Trophoblast cell (in vitro differentiated cells and primary cell): ENCODE measurements at regions not wholly inside any gene's neighbourhood (a gene's known extent, or its start where the extent isn't known, plus 50 kb on each side); places are given as distances from the start of the nearest gene placed in this dataset.

ENCODE experiments used
- DNase-seq, 2 donors: peaks; one replicate each; pipeline ENCODE4 v3.0.0-alpha.2; 2016
- H2AFZ ChIP-seq: 2 replicates; pipeline ENCODE4 v1.6.1; 2013; ENCODE audit warnings: low read length, moderate library complexity, mild to moderate bottlenecking; ENCODE audit not compliant: insufficient read depth, poor library complexity
- H2AK5ac ChIP-seq: 2 replicates; pipeline ENCODE4 v1.6.1; 2013; ENCODE audit warnings: mild to moderate bottlenecking, low read length
- H2BK120ac ChIP-seq: 2 replicates; pipeline ENCODE4 v1.6.1; 2013; ENCODE audit warnings: low read length, mild to moderate bottlenecking, moderate library complexity; ENCODE audit not compliant: insufficient read depth, poor library complexity
- H2BK12ac ChIP-seq: 2 replicates; pipeline ENCODE4 v1.6.1; 2013; ENCODE audit warnings: mild to moderate bottlenecking, low read length, moderate library complexity
- H2BK5ac ChIP-seq: 2 replicates; pipeline ENCODE4 v1.6.1; 2013; ENCODE audit warnings: low read length, low read depth, moderate library complexity, mild to moderate bottlenecking; ENCODE audit not compliant: poor library complexity
- H3K14ac ChIP-seq: 2 replicates; pipeline ENCODE4 v1.6.1; 2013; ENCODE audit warnings: mild to moderate bottlenecking, low read length
- H3K18ac ChIP-seq: 2 replicates; pipeline ENCODE4 v1.6.1; 2013; ENCODE audit warnings: mild to moderate bottlenecking, low read length
- H3K23ac ChIP-seq: 2 replicates; pipeline ENCODE4 v1.6.1; 2013; ENCODE audit warnings: low read length
- H3K27ac ChIP-seq: 2 replicates; pipeline ENCODE4 v1.5.1; 2013; ENCODE audit warnings: low read depth, mild to moderate bottlenecking, inconsistent platforms, low read length, moderate library complexity
- H3K27me3 ChIP-seq: 2 replicates; pipeline ENCODE4 v1.6.1; 2013; ENCODE audit warnings: inconsistent platforms, mild to moderate bottlenecking, low read length, moderate library complexity; ENCODE audit not compliant: insufficient read depth
- H3K36me3 ChIP-seq, 2 experiments: 1 replicate in 1 of 2; 2 replicates in 1 of 2; pipeline ENCODE4 v1.6.1; 2013; ENCODE audit warnings: low read length in 2 of 2, mild to moderate bottlenecking in 2 of 2, moderate library complexity in 1 of 2; ENCODE audit not compliant: insufficient read depth in 2 of 2, control insufficient read depth in 1 of 2
- H3K4ac ChIP-seq: 2 replicates; pipeline ENCODE4 v1.6.1; 2013; ENCODE audit warnings: low read depth, mild to moderate bottlenecking, low read length, moderate library complexity
- H3K4me1 ChIP-seq, 2 experiments: 1 replicate in 1 of 2; 2 replicates in 1 of 2; pipeline ENCODE4 v1.6.1; 2013; ENCODE audit warnings: low read length in 2 of 2, mild to moderate bottlenecking in 2 of 2, moderate library complexity in 1 of 2; ENCODE audit not compliant: insufficient read depth in 2 of 2, control insufficient read depth in 1 of 2
- H3K4me2 ChIP-seq: 2 replicates; pipeline ENCODE4 v1.6.1; 2013; ENCODE audit warnings: inconsistent platforms, mild to moderate bottlenecking, low read length, moderate library complexity
- H3K4me3 ChIP-seq: 2 replicates; pipeline ENCODE4 v1.5.1; 2013; ENCODE audit warnings: mild to moderate bottlenecking, low read depth, low read length, inconsistent platforms
- H3K79me1 ChIP-seq: one replicate; pipeline ENCODE4 v1.6.1; 2013; ENCODE audit warnings: low read length
- H3K79me2 ChIP-seq: 2 replicates; pipeline ENCODE4 v1.6.1; 2013; ENCODE audit warnings: low read length, mild to moderate bottlenecking; ENCODE audit not compliant: control insufficient read depth, insufficient read depth, poor library complexity
- H3K9ac ChIP-seq: 2 replicates; pipeline ENCODE4 v1.6.1; 2013; ENCODE audit warnings: mild to moderate bottlenecking, low read length
- H3K9me3 ChIP-seq: 2 replicates; pipeline ENCODE4 v1.6.1; 2013; ENCODE audit warnings: low read depth, mild to moderate bottlenecking, control low read depth, inconsistent platforms, low read length; ENCODE audit not compliant: insufficient read depth
- H4K12ac ChIP-seq: 2 replicates; pipeline ENCODE4 v1.6.1; 2013; ENCODE audit warnings: low read depth, mild to moderate bottlenecking, low read length, moderate library complexity
- H4K8ac ChIP-seq: 2 replicates; pipeline ENCODE4 v1.6.1; 2013; ENCODE audit warnings: low read depth, mild to moderate bottlenecking, low read length, moderate library complexity
- H4K91ac ChIP-seq: one replicate; pipeline ENCODE4 v1.6.1; 2013; ENCODE audit warnings: low read depth, mild to moderate bottlenecking, low read length, moderate library complexity
- WGBS: extraction: QIAGEN DNeasy Blood & Tissue Kit; methylation state at CpG from one replicate; pipeline ENCODE4 v1.1.7; 2013; ENCODE audit warnings: missing lambda C conversion rate; ENCODE audit not compliant: insufficient read length, insufficient coverage; ENCODE audit errors: extremely low coverage; 5-methylcytosine and 5-hydroxymethylcytosine counted together

- Histone ChIP-seq H4K12ac (no peak overlapping the region), H3K4me1 (no peaks in the 10 kb centered on the region), H2BK5ac (no peak overlapping the region), H4K91ac (no peak overlapping the region), H3K23ac (no peak overlapping the region), H3K4me2 (no peak overlapping the region), H3K79me2 (no peaks in the 10 kb centered on the region), H2AK5ac (no peak overlapping the region), H3K36me3 (no peaks in the 10 kb centered on the region), H3K27me3 (no peaks in the 10 kb centered on the region), H3K4me3 (no peak overlapping the region), H3K27ac (no peak overlapping the region), H3K4ac (no peak overlapping the region), H2AFZ (no peak overlapping the region), H3K9ac (no peak overlapping the region), H3K79me1 (no peaks in the 10 kb centered on the region), H2BK120ac (no peak overlapping the region), H2BK12ac (no peak overlapping the region), H3K14ac (no peak overlapping the region), H3K18ac (no peak overlapping the region), H3K9me3 (no peaks in the 10 kb centered on the region), H4K8ac (no peak overlapping the region)
- WGBS: no CpG with 5 or more reads among the region's 7 CpGs
- DNase-seq: no peak
Observed at GRCh38 chr6:67200626-67201403, 1434.3 kb upstream of the ADGRB3 start.

GRCh38 chr6:67199425-67199824 lies 1435.7 kb upstream of the ADGRB3 start:
- WGBS: no CpG with 5 or more reads among the region's 6 CpGs
- Histone ChIP-seq H2AFZ (no peak overlapping the region), H3K18ac (no peak overlapping the region), H3K36me3 (peaks cover 0 to 2% of the 10 kb centered on the region in 2 experiments), H2BK5ac (no peak overlapping the region), H3K27ac (no peak overlapping the region), H3K4me1 (no peaks in the 10 kb centered on the region), H3K9me3 (no peaks in the 10 kb centered on the region), H3K27me3 (no peaks in the 10 kb centered on the region), H4K12ac (no peak overlapping the region), H3K79me2 (no peaks in the 10 kb centered on the region), H3K4ac (no peak overlapping the region), H3K79me1 (no peaks in the 10 kb centered on the region), H2AK5ac (no peak overlapping the region), H2BK120ac (no peak overlapping the region), H3K14ac (no peak overlapping the region), H3K4me2 (no peak overlapping the region), H4K91ac (no peak overlapping the region), H3K4me3 (no peak overlapping the region), H3K9ac (no peak overlapping the region), H4K8ac (no peak overlapping the region), H2BK12ac (no peak overlapping the region), H3K23ac (no peak overlapping the region)
- DNase-seq: no peak

GRCh38 chr6:67190733-67191132 lies 1444.3 kb upstream of the ADGRB3 start:
- Histone ChIP-seq H3K9me3 (no peaks in the 10 kb centered on the region), H4K8ac (no peak overlapping the region), H3K4me2 (no peak overlapping the region), H3K4me1 (no peaks in the 10 kb centered on the region), H3K79me1 (no peaks in the 10 kb centered on the region), H3K79me2 (no peaks in the 10 kb centered on the region), H3K27ac (no peak overlapping the region), H3K23ac (no peak overlapping the region), H2AFZ (no peak overlapping the region), H2BK120ac (no peak overlapping the region), H2BK12ac (no peak overlapping the region), H3K27me3 (no peaks in the 10 kb centered on the region), H3K36me3 (peaks cover 0 to 1% of the 10 kb centered on the region in 2 experiments), H4K12ac (no peak overlapping the region), H2BK5ac (no peak overlapping the region), H3K4me3 (no peak overlapping the region), H4K91ac (no peak overlapping the region), H3K4ac (no peak overlapping the region), H3K18ac (no peak overlapping the region), H2AK5ac (no peak overlapping the region), H3K14ac (no peak overlapping the region), H3K9ac (no peak overlapping the region)
- no peak for DNase-seq

- DNase-seq: no peak
- Histone ChIP-seq H3K27ac (no peak overlapping the region), H3K27me3 (no peaks in the 10 kb centered on the region), H2AFZ (no peak overlapping the region), H4K12ac (no peak overlapping the region), H3K36me3 (no peaks in the 10 kb centered on the region), H2BK5ac (no peak overlapping the region), H3K4me3 (no peak overlapping the region), H3K79me2 (no peaks in the 10 kb centered on the region), H3K9ac (no peak overlapping the region), H3K79me1 (no peaks in the 10 kb centered on the region), H4K91ac (no peak overlapping the region), H3K4me2 (no peak overlapping the region), H4K8ac (no peak overlapping the region), H3K4ac (no peak overlapping the region), H3K14ac (no peak overlapping the region), H2AK5ac (no peak overlapping the region), H3K23ac (no peak overlapping the region), H2BK12ac (no peak overlapping the region), H3K18ac (no peak overlapping the region), H2BK120ac (no peak overlapping the region), H3K9me3 (no peaks in the 10 kb centered on the region), H3K4me1 (no peaks in the 10 kb centered on the region)
- no CpG with 5 or more reads among the region's 1 CpG for WGBS
Observed at GRCh38 chr6:67184405-67184804, 1450.7 kb upstream of the ADGRB3 start.
